SK-N-SH (cell line): ENCODE measurements at regions not wholly inside any gene's neighbourhood (a gene's known extent, or its start where the extent isn't known, plus 50 kb on each side); places are given as distances from the start of the nearest gene placed in this dataset.

Source experiments
- CTCF ChIA-PET: fragments of 300-600, 350-600 bp; formaldehyde crosslinking; extraction: SDS; loops from one replicate; lab custom pipeline; 2021; lab: Yijun Ruan, JAX
- POLR2A ChIA-PET: fragments of 350-600 bp; sonication (Branson Sonifier 250); formaldehyde crosslinking; extraction: SDS; loops from one replicate; lab custom pipeline; 2020; ENCODE audit warnings: antibody characterized with exemption, inconsistent platforms; lab: Yijun Ruan, JAX
- DNase-seq: peaks from one replicate; pipeline ENCODE4 v3.0.0; 2012
- H2AFZ ChIP-seq: fragments of 200-600 bp; sonication (generic); 2 replicates; pipeline ENCODE4 v1.8.1; 2016; ENCODE audit warnings: antibody characterized with exemption, mild to moderate bottlenecking, low read depth
- H3F3A ChIP-seq: fragments of 200-600 bp; sonication (generic); replicated peaks from 2 replicates; pipeline ENCODE3; 2016; ENCODE audit warnings: antibody characterized with exemption, mild to moderate bottlenecking; ENCODE audit not compliant: insufficient read depth
- H3K27ac ChIP-seq, 2 experiments: fragments of 200-500 bp in 1 of 2; fragments of 200-600 bp in 1 of 2; sonication (Bioruptor generic) in 1 of 2; sonication (generic), shearing (Covaris generic) in 1 of 2; 2 replicates each; pipeline versions ENCODE4 v1.5.1 to v1.6.1; 2014 to 2016; ENCODE audit warnings: low read depth in 2 of 2, inconsistent platforms in 1 of 2, low read length in 1 of 2, mild to moderate bottlenecking in 1 of 2, mixed read lengths in 1 of 2
- H3K27me3 ChIP-seq: fragments of 200-600 bp; sonication (generic), shearing (Covaris generic); 2 replicates; pipeline ENCODE4 v1.6.1; 2016; ENCODE audit warnings: mixed run types; ENCODE audit not compliant: insufficient read depth
- H3K36me3 ChIP-seq, 2 experiments: fragments of 200-500 bp in 1 of 2; fragments of 200-600 bp in 1 of 2; sonication (Bioruptor generic) in 1 of 2; sonication (generic) in 1 of 2; replicated peaks in 1 of 2; 2 replicates each; pipeline versions ENCODE3 to v1.5.1; 2014 to 2016; ENCODE audit warnings: low read length in 1 of 2, mild to moderate bottlenecking in 1 of 2; ENCODE audit not compliant: insufficient read depth in 2 of 2, control insufficient read depth in 1 of 2
- H3K4me1 ChIP-seq, 2 experiments: fragments of 200-500 bp in 1 of 2; fragments of 200-600 bp in 1 of 2; sonication (Bioruptor generic) in 1 of 2; sonication (generic), shearing (Covaris generic) in 1 of 2; 2 replicates each; pipeline versions ENCODE4 v1.5.1 to v1.6.1; 2014 to 2016; ENCODE audit warnings: low read depth in 1 of 2, low read length in 1 of 2, mixed run types in 1 of 2; ENCODE audit not compliant: insufficient read depth in 2 of 2, control insufficient read depth in 1 of 2
- H3K4me2 ChIP-seq: fragments of 200-600 bp; sonication (generic), shearing (Covaris generic); 2 replicates; pipeline ENCODE4 v1.6.1; 2017; ENCODE audit warnings: mixed run types
- H3K4me3 ChIP-seq, 2 experiments: fragments of 200-500 bp in 1 of 2; fragments of 200-600 bp in 1 of 2; sonication (Bioruptor generic) in 1 of 2; sonication (generic), shearing (Covaris generic) in 1 of 2; 2 replicates each; pipeline versions ENCODE4 v1.5.1 to v1.8.1; 2014 to 2016; ENCODE audit warnings: low read depth in 2 of 2, inconsistent platforms in 1 of 2, low read length in 1 of 2, mild to moderate bottlenecking in 1 of 2, mixed read lengths in 1 of 2, moderate library complexity in 1 of 2
- H3K79me2 ChIP-seq: fragments of 200-600 bp; sonication (generic); 2 replicates; pipeline ENCODE4 v1.8.1; 2017; ENCODE audit warnings: mild to moderate bottlenecking; ENCODE audit not compliant: insufficient read depth
- H3K9ac ChIP-seq: fragments of 200-600 bp; sonication (generic); 2 replicates; pipeline ENCODE4 v1.6.1; 2017; ENCODE audit warnings: mixed run types
- H3K9me2 ChIP-seq: fragments of 200-600 bp; sonication (generic); 2 replicates; pipeline ENCODE4 v1.6.1; 2017; ENCODE audit warnings: mixed run types
- H3K9me3 ChIP-seq: fragments of 200-600 bp; sonication (generic); 2 replicates; pipeline ENCODE4 v1.6.1; 2017; ENCODE audit warnings: mixed run types, mild to moderate bottlenecking, moderate library complexity
- H4K20me1 ChIP-seq: fragments of 200-600 bp; sonication (generic); 2 replicates; pipeline ENCODE4 v1.6.1; 2017; ENCODE audit warnings: mild to moderate bottlenecking, mixed run types; ENCODE audit not compliant: insufficient read depth
- CHD2 ChIP-seq: fragments of 150-350 bp; IDR thresholded peaks from 2 replicates; pipeline ENCODE4 v1.6.1; 2018; ENCODE audit warnings: low read length; ENCODE audit not compliant: partially characterized antibody
- EP300 ChIP-seq, 2 experiments: IDR thresholded peaks; 2 replicates each; pipeline versions ENCODE4 v1.4.0 to v1.6.1; 2012; ENCODE audit warnings: borderline replicate concordance in 1 of 2, low read depth in 1 of 2, low read length in 1 of 2
- EZH2phosphoT487 ChIP-seq: fragments of 200-600 bp; sonication (generic); IDR thresholded peaks from 2 replicates; pipeline ENCODE4 v1.6.1; 2017; ENCODE audit warnings: low read depth, mixed run types, mild to moderate bottlenecking, antibody characterized with exemption, moderate library complexity, borderline replicate concordance
- FOXM1 ChIP-seq: IDR thresholded peaks from 2 replicates; pipeline ENCODE4 v1.4.0; 2012; ENCODE audit warnings: low read depth, mild to moderate bottlenecking
- GATA2 ChIP-seq: sonication (generic); formaldehyde crosslinking; IDR thresholded peaks from 2 replicates; pipeline ENCODE4 v1.5.0; 2020; ENCODE audit warnings: mild to moderate bottlenecking, missing genetic modification reagents
- IRF3 ChIP-seq: fragments of 150-350 bp; IDR thresholded peaks from 2 replicates; pipeline ENCODE4 v1.6.1; 2016; ENCODE audit warnings: mild to moderate bottlenecking, low read depth, low read length
- JUND ChIP-seq: IDR thresholded peaks from 2 replicates; pipeline ENCODE4 v1.4.0; 2012
- MAX ChIP-seq: IDR thresholded peaks from 2 replicates; pipeline ENCODE4 v1.4.0; 2012; ENCODE audit warnings: low read depth
- MEF2A ChIP-seq: IDR thresholded peaks from 2 replicates; pipeline ENCODE4 v1.4.0; 2012; ENCODE audit warnings: low read depth, borderline replicate concordance
- MXI1 ChIP-seq: IDR thresholded peaks from 2 replicates; pipeline ENCODE4 v1.6.1; 2012; ENCODE audit warnings: mild to moderate bottlenecking, low read depth, low read length, improper control_type of control experiment
- PBX3 ChIP-seq: IDR thresholded peaks from 2 replicates; pipeline ENCODE4; 2012
- POLR2AphosphoS5 ChIP-seq: IDR thresholded peaks from 2 replicates; pipeline ENCODE4 v1.6.1; 2012; ENCODE audit warnings: low read depth, low read length
- REST ChIP-seq: IDR thresholded peaks from 2 replicates; pipeline ENCODE4 v1.6.1; 2012; ENCODE audit warnings: mild to moderate bottlenecking, low read depth, low read length, moderate library complexity
- RXRA ChIP-seq: IDR thresholded peaks from 2 replicates; pipeline ENCODE4 v1.4.0; 2012; ENCODE audit warnings: low read depth, mild to moderate bottlenecking, borderline replicate concordance
- TAF1 ChIP-seq: IDR thresholded peaks from 2 replicates; pipeline ENCODE4 v1.6.1; 2012; ENCODE audit warnings: low read depth, mild to moderate bottlenecking, low read length, moderate library complexity, borderline replicate concordance
- TCF12 ChIP-seq: IDR thresholded peaks from 2 replicates; pipeline ENCODE4 v1.4.0; 2012
- TEAD4 ChIP-seq: IDR thresholded peaks from 2 replicates; pipeline ENCODE4 v1.4.0; 2012; ENCODE audit warnings: mild to moderate bottlenecking, borderline replicate concordance; ENCODE audit not compliant: insufficient read depth
- USF2 ChIP-seq: fragments of 150-350 bp; IDR thresholded peaks from 2 replicates; pipeline ENCODE4 v1.6.1; 2017; ENCODE audit warnings: antibody characterized with exemption, low read length, low read depth, borderline replicate concordance
- YY1 ChIP-seq: IDR thresholded peaks from 2 replicates; pipeline ENCODE4 v1.4.0; 2012; ENCODE audit warnings: low read depth, mild to moderate bottlenecking
- WGBS: methylation state at CpG from one replicate; pipeline ENCODE4 v1.1.6; 2017; ENCODE audit warnings: low lambda C conversion rate; 5-methylcytosine and 5-hydroxymethylcytosine counted together

- no peaks in the 10 kb centered on the region for H3K36me3 ChIP-seq
- POLR2A ChIA-PET, result no interaction called here
- H3K79me2 ChIP-seq, result no peaks in the 10 kb centered on the region
- WGBS, result 0% methylated on average over 1 of the region's 1 CpG
- no peaks in the 10 kb centered on the region for H3K9me3 ChIP-seq
- H3K4me3 ChIP-seq, result no peak overlapping the region
- DNase-seq, result no peak
- CTCF ChIA-PET, result no interaction called here
- TF ChIP-seq USF2 (no peak), JUND (no peak), MXI1 (no peak), FOXM1 (no peak), TAF1 (no peak), REST (no peak), EZH2phosphoT487 (no peak), PBX3 (no peak), POLR2AphosphoS5 (no peak), IRF3 (no peak), GATA2 (CRISPR knock-in tag) (no peak), EP300 (IDR thresholded peaks at IDR 0.05; ENCODE audit: borderline replicate concordance in 1 of 2, low read depth in 1 of 2, low read length in 1 of 2) (no peak), RXRA (no peak), MAX (no peak), MEF2A (no peak), YY1 (no peak), CHD2 (no peak), TEAD4 (no peak), TCF12 (no peak)
- H3F3A ChIP-seq, result no peaks in the 10 kb centered on the region
- no peaks in the 10 kb centered on the region for H3K4me1 ChIP-seq
- H3K9me2 ChIP-seq, result no peaks in the 10 kb centered on the region
- H2AFZ ChIP-seq, result no peak overlapping the region
- no peaks in the 10 kb centered on the region for H3K27me3 ChIP-seq
- H3K9ac ChIP-seq, result no peak overlapping the region
- no peak overlapping the region for H3K4me2 ChIP-seq
- no peak overlapping the region for H3K27ac ChIP-seq
- H4K20me1 ChIP-seq, result no peaks in the 10 kb centered on the region
Measured at GRCh38 chrX:43064096-43064495, 286.1 kb upstream of the PPP1R2C start.
